GM20000 (cell line): ENCODE measurements at regions not wholly inside any gene's neighbourhood (a gene's known extent, or its start where the extent isn't known, plus 50 kb on each side); places are given as distances from the start of the nearest gene placed in this dataset.
"Not testable (repeated sequence)": the region's sequence is repeated elsewhere in the genome, so short reads cannot be mapped to it uniquely, and the experiment has no call there.

Experiments
- DNase-seq: peaks from one replicate; pipeline ENCODE4 v3.0.0; 2012; ENCODE audit warnings: low spot score
- TF ChIP-seq, protein P1 (sequence below): IDR thresholded peaks from 2 replicates; pipeline ENCODE4 v1.5.1; 2012; ENCODE audit warnings: mild to moderate bottlenecking, control low read depth; ENCODE audit errors: extremely low read depth, missing control alignments

DNA sequence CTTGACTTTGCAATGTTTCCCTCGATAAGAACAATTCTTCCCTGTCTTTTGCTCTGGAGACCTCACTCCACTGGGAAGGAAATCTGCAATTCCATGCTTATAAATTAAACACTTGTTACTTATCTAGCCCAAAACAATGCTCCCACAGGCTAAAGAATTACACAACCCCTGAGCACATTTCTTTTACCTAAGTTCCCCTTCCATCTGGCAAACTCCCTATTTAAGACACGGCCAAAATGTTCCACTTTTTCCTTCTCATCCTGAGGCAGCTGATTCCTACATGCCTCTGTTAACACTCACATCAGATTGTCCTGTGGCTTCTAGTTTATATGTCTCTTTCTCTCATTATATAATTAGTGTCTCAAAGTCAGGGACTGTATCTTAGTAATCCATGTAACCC, 211.7 kb downstream of the COX18 start:
- TF ChIP-seq, protein P1, sequence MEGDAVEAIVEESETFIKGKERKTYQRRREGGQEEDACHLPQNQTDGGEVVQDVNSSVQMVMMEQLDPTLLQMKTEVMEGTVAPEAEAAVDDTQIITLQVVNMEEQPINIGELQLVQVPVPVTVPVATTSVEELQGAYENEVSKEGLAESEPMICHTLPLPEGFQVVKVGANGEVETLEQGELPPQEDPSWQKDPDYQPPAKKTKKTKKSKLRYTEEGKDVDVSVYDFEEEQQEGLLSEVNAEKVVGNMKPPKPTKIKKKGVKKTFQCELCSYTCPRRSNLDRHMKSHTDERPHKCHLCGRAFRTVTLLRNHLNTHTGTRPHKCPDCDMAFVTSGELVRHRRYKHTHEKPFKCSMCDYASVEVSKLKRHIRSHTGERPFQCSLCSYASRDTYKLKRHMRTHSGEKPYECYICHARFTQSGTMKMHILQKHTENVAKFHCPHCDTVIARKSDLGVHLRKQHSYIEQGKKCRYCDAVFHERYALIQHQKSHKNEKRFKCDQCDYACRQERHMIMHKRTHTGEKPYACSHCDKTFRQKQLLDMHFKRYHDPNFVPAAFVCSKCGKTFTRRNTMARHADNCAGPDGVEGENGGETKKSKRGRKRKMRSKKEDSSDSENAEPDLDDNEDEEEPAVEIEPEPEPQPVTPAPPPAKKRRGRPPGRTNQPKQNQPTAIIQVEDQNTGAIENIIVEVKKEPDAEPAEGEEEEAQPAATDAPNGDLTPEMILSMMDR: no peak

DNA sequence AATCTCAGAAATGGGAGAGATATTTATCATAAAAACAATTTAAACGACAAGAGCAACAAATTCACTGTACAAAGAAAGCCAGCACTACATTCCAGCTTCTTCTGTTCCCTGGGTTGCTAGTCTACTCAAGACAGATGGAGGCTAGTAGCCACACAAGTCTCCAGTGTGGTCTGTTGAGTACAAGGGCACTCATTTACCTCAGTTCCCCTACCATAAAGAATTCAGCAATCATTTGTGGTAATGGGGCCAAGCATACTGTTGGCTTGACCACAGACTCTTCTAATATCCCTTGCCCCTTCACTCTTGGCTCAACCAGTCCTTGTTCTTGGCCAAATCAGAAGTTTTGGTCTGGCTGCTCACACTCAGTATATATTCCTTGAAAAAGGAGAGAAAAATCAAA, 212.3 kb downstream of the COX18 start:
- no peak for DNase-seq
- TF ChIP-seq, protein P1: no peak

More for the DNA sequence above, 211.7 kb downstream of the COX18 start:
- no peak for DNase-seq

- no peak for DNase-seq
- TF ChIP-seq, protein P1: no peak
Measured at GRCh38 chr4:72846280-72847111, 223.0 kb downstream of the COX18 start.

DNA sequence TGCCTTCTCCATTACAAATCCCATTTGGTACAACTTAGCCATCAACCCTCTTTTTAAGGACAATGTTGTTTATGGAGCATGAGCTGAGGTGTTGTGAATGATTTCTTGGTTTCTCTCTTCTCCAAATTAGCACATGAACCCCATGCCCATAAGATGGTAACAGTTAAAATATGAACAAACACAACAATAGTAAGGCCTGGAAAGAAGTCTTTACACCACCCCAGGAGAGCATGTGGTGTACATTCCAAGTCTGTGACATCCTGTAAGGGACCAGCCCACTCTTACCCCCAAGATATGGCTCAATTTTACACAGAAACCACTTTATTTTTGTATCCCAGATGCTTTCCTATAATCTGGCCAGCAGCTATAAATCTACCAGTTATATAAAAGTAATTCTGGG, 226.1 kb downstream of the COX18 start:
- no peak for DNase-seq

DNA sequence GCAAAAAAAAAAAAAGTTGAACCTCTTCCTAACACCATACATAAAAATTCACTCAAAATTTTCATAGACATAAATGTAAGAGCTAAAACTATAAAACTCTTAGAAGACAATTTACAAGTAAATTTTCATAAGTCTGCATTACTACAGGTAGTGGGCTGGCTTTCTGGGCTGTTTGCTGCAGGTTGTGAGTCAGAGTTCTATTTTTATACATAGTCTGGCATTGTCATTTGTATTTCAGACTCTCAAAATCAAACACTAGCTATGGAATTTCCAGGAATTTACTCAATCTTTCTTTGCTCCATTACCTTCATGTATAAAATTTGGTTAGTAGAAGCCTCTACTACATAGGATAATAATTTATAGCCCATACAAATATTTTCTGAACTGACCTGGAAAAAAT, 227.2 kb downstream of the COX18 start:
- DNase-seq: no peak
- TF ChIP-seq, protein P1: no peak

More for the DNA sequence above, 226.1 kb downstream of the COX18 start:
- TF ChIP-seq, protein P1: no peak

- not testable (repeated sequence) for DNase-seq
Measured at GRCh38 chr4:72840166-72840565, 229.3 kb downstream of the COX18 start.

GRCh38 chr4:72828864-72829263, 240.7 kb downstream of the COX18 start:
- DNase-seq: no peak

GRCh38 chr4:72827968-72828367, 241.5 kb downstream of the COX18 start:
- DNase-seq: no peak
- TF ChIP-seq, protein P1: no peak

More at GRCh38 chr4:72828864-72829263, 240.7 kb downstream of the COX18 start:
- TF ChIP-seq, protein P1: no peak
